ENCODE measurements at regions not wholly inside any gene's neighbourhood (a gene's known extent, or its start where the extent isn't known, plus 50 kb on each side); places are given as distances from the start of the nearest gene placed in this dataset.

GRCh38 chr5:107251151-107251550 lies 419.6 kb downstream of the EFNA5 start:
- TF ChIP-seq CTCF (IDR thresholded peaks at IDR 0.05; ENCODE audit: low read length) (no peak), EZH2 (IDR thresholded peaks at IDR 0.05; ENCODE audit: borderline replicate concordance, low read length) (no peak)
